Naive B cell (primary cell): ENCODE measurements at regions not wholly inside any gene's neighbourhood (a gene's known extent, or its start where the extent isn't known, plus 50 kb on each side); places are given as distances from the start of the nearest gene placed in this dataset.
"Not testable (repeated sequence)": the region's sequence is repeated elsewhere in the genome, so short reads cannot be mapped to it uniquely, and the experiment has no call there.

Source experiments
- ATAC-seq, 2 donors: fragments of 150-1000 bp; cut with Tn5 transposase; 2 replicates each; pipeline ENCODE4 v1.10.0; 2021; ENCODE audit warnings: low read depth in 2 of 2, mild to moderate bottlenecking in 2 of 2, moderate library complexity in 2 of 2
- DNase-seq: peaks from one replicate; pipeline ENCODE4 v3.0.0; 2022
- H3K27ac Mint-ChIP-seq, 6 donors: one replicate each; pipeline ENCODE4 v1.8.0; 2020 to 2022; ENCODE audit warnings: mild to moderate bottlenecking in 6 of 6, mixed read lengths in 6 of 6, moderate library complexity in 5 of 6, inconsistent platforms in 2 of 6
- H3K27me3 Mint-ChIP-seq, 3 donors: one replicate each; pipeline ENCODE4 v1.8.0; 2021 to 2022; ENCODE audit warnings: mixed read lengths in 3 of 3, mild to moderate bottlenecking in 1 of 3
- H3K36me3 Mint-ChIP-seq, 2 donors: one replicate each; pipeline ENCODE4 v1.8.0; 2020 to 2022; ENCODE audit warnings: mixed read lengths in 2 of 2, inconsistent platforms in 1 of 2, mild to moderate bottlenecking in 1 of 2
- H3K4me1 Mint-ChIP-seq, 3 donors: one replicate each; pipeline ENCODE4 v1.8.0; 2020 to 2022; ENCODE audit warnings: mixed read lengths in 3 of 3, inconsistent platforms in 1 of 3, mild to moderate bottlenecking in 1 of 3, moderate library complexity in 1 of 3
- H3K4me3 Mint-ChIP-seq, 8 donors: one replicate each; pipeline ENCODE4 v1.8.0; 2020 to 2022; ENCODE audit warnings: mild to moderate bottlenecking in 8 of 8, mixed read lengths in 8 of 8, moderate library complexity in 8 of 8, inconsistent platforms in 2 of 8
- H3K9me3 Mint-ChIP-seq, 7 donors: one replicate each; pipeline ENCODE4 v1.8.0; 2020 to 2022; ENCODE audit warnings: mixed read lengths in 7 of 7, mild to moderate bottlenecking in 5 of 7, inconsistent platforms in 2 of 7, moderate library complexity in 1 of 7

- peak overlapping the region in 5 of 6 donors; percentile 4 to 96 (median 57) for H3K27ac Mint-ChIP-seq
- peaks cover 11 to 13% (median 12%) of the 10 kb centered on the region in 3 donors for H3K4me1 Mint-ChIP-seq
- ATAC-seq (peak; percentile 74), DNase-seq (no peak)
- H3K9me3 Mint-ChIP-seq = no peaks in the 10 kb centered on the region
- no peaks in the 10 kb centered on the region for H3K36me3 Mint-ChIP-seq
- H3K4me3 Mint-ChIP-seq = peak overlapping the region in 3 of 8 donors; percentile 11 to 66 (median 42)
- H3K27me3 Mint-ChIP-seq = peaks cover 0 to 8% (median 6%) of the 10 kb centered on the region in 3 donors
Measured at GRCh38 chr14:65846196-65846868, 433.8 kb downstream of the FUT8 start.

GRCh38 chr14:65847075-65847847 lies 434.7 kb downstream of the FUT8 start:
- Mint-ChIP-seq H3K36me3 (no peaks in the 10 kb centered on the region), H3K4me3 (peak overlapping the region in 4 of 8 donors; percentile 0 to 66 (median 14)), H3K9me3 (no peaks in the 10 kb centered on the region), H3K4me1 (peaks cover 11 to 13% (median 12%) of the 10 kb centered on the region in 3 donors), H3K27me3 (peaks cover 0 to 8% (median 6%) of the 10 kb centered on the region in 3 donors), H3K27ac (peak overlapping the region in 4 of 6 donors; percentile 4 to 96 (median 41))
- ATAC-seq = peak; percentile 62 to 75
- DNase-seq = peak; percentile 6

GRCh38 chr14:65847931-65848330 lies 435.4 kb downstream of the FUT8 start:
- not testable (repeated sequence) for H3K36me3 Mint-ChIP-seq, H3K27me3 Mint-ChIP-seq, H3K27ac Mint-ChIP-seq, ATAC-seq, H3K9me3 Mint-ChIP-seq, H3K4me3 Mint-ChIP-seq, DNase-seq
- peaks cover 11 to 13% (median 12%) of the 10 kb centered on the region in 3 donors for H3K4me1 Mint-ChIP-seq

GRCh38 chr14:65849091-65849490 lies 436.6 kb downstream of the FUT8 start:
- H3K36me3 Mint-ChIP-seq = no peaks in the 10 kb centered on the region
- no peak for DNase-seq
- ATAC-seq = no peak
- peaks cover 0 to 6% (median under 1%) of the 10 kb centered on the region in 3 donors for H3K27me3 Mint-ChIP-seq
- H3K9me3 Mint-ChIP-seq = no peaks in the 10 kb centered on the region
- H3K4me1 Mint-ChIP-seq = peaks cover 11 to 13% (median 12%) of the 10 kb centered on the region in 3 donors
- no peak overlapping the region for H3K4me3 Mint-ChIP-seq
- H3K27ac Mint-ChIP-seq = peak overlapping the region in 1 of 6 donors; percentile 10

- DNase-seq (no peak), ATAC-seq (no peak)
- peak overlapping the region in 3 of 6 donors; percentile 10 to 22 (median 18) for H3K27ac Mint-ChIP-seq
- H3K27me3 Mint-ChIP-seq = peaks cover 0 to 6% (median 0%) of the 10 kb centered on the region in 3 donors
- H3K4me1 Mint-ChIP-seq = peaks cover 11 to 13% (median 12%) of the 10 kb centered on the region in 3 donors
- no peaks in the 10 kb centered on the region for H3K36me3 Mint-ChIP-seq
- peaks cover 0 to 2% (median 0%) of the 10 kb centered on the region in 7 donors for H3K9me3 Mint-ChIP-seq
- H3K4me3 Mint-ChIP-seq = no peak overlapping the region
Measured at GRCh38 chr14:65849558-65849957, 437.0 kb downstream of the FUT8 start.

GRCh38 chr14:65850429-65851135 lies 438.1 kb downstream of the FUT8 start:
- ATAC-seq = no peak
- Mint-ChIP-seq H3K36me3 (no peaks in the 10 kb centered on the region), H3K4me3 (peak overlapping the region in 1 of 8 donors; percentile 56), H3K4me1 (peaks cover 11 to 13% (median 12%) of the 10 kb centered on the region in 3 donors), H3K27ac (no peak overlapping the region), H3K9me3 (peaks cover 0 to 4% (median 0%) of the 10 kb centered on the region in 7 donors), H3K27me3 (peaks cover 0 to 6% (median 0%) of the 10 kb centered on the region in 3 donors)
- DNase-seq = no peak

GRCh38 chr14:65852689-65853088 lies 440.2 kb downstream of the FUT8 start:
- ATAC-seq (no peak), DNase-seq (no peak)
- Mint-ChIP-seq H3K9me3 (peaks cover 0 to 4% (median 0%) of the 10 kb centered on the region in 7 donors), H3K27ac (peak overlapping the region in 1 of 6 donors; percentile 51), H3K27me3 (peaks cover 0 to 8% (median 0%) of the 10 kb centered on the region in 3 donors), H3K36me3 (no peaks in the 10 kb centered on the region), H3K4me1 (no peaks in the 10 kb centered on the region), H3K4me3 (no peak overlapping the region)

- no peak for ATAC-seq
- H3K4me1 Mint-ChIP-seq = no peaks in the 10 kb centered on the region
- no peak overlapping the region for H3K4me3 Mint-ChIP-seq
- DNase-seq = no peak
- peaks cover 0 to 4% (median 0%) of the 10 kb centered on the region in 7 donors for H3K9me3 Mint-ChIP-seq
- no peaks in the 10 kb centered on the region for H3K36me3 Mint-ChIP-seq
- no peak overlapping the region for H3K27ac Mint-ChIP-seq
- peaks cover 0 to 12% (median 0%) of the 10 kb centered on the region in 3 donors for H3K27me3 Mint-ChIP-seq
Measured at GRCh38 chr14:65853407-65853955, 441.0 kb downstream of the FUT8 start.

GRCh38 chr14:65854215-65854614 lies 441.7 kb downstream of the FUT8 start:
- DNase-seq = no peak
- Mint-ChIP-seq H3K27me3 (peaks cover under 1 to 14% (median 2%) of the 10 kb centered on the region in 3 donors), H3K4me1 (no peaks in the 10 kb centered on the region), H3K9me3 (peaks cover 0 to 7% (median 2%) of the 10 kb centered on the region in 7 donors), H3K27ac (no peak overlapping the region), H3K4me3 (no peak overlapping the region), H3K36me3 (no peaks in the 10 kb centered on the region)
- no peak for ATAC-seq

GRCh38 chr14:65860956-65861611 lies 448.6 kb downstream of the FUT8 start:
- Mint-ChIP-seq H3K27me3 (peaks cover 22 to 50% (median 36%) of the 10 kb centered on the region in 3 donors), H3K36me3 (no peaks in the 10 kb centered on the region), H3K4me3 (peak overlapping the region in 1 of 8 donors; percentile 42), H3K9me3 (peaks cover 0 to 7% (median 3%) of the 10 kb centered on the region in 7 donors), H3K27ac (no peak overlapping the region), H3K4me1 (no peaks in the 10 kb centered on the region)
- ATAC-seq = no peak
- DNase-seq = no peak

GRCh38 chr14:65864549-65864948 lies 452.0 kb downstream of the FUT8 start:
- Mint-ChIP-seq H3K4me3 (no peak overlapping the region), H3K27me3 (peaks cover 19 to 45% (median 24%) of the 10 kb centered on the region in 3 donors), H3K36me3 (no peaks in the 10 kb centered on the region), H3K27ac (peak overlapping the region in 1 of 6 donors; percentile 69), H3K4me1 (no peaks in the 10 kb centered on the region), H3K9me3 (peaks cover 0 to under 1% (median 0%) of the 10 kb centered on the region in 7 donors)
- no peak for ATAC-seq
- DNase-seq = no peak

GRCh38 chr14:65864984-65865383 lies 452.5 kb downstream of the FUT8 start:
- Mint-ChIP-seq H3K36me3 (no peaks in the 10 kb centered on the region), H3K4me3 (no peak overlapping the region), H3K27ac (no peak overlapping the region), H3K4me1 (no peaks in the 10 kb centered on the region), H3K9me3 (no peaks in the 10 kb centered on the region), H3K27me3 (peaks cover 18 to 45% (median 22%) of the 10 kb centered on the region in 3 donors)
- DNase-seq (no peak), ATAC-seq (no peak)
